ENCODE measurements at regions not wholly inside any gene's neighbourhood (a gene's known extent, or its start where the extent isn't known, plus 50 kb on each side); places are given as distances from the start of the nearest gene placed in this dataset.

DNA sequence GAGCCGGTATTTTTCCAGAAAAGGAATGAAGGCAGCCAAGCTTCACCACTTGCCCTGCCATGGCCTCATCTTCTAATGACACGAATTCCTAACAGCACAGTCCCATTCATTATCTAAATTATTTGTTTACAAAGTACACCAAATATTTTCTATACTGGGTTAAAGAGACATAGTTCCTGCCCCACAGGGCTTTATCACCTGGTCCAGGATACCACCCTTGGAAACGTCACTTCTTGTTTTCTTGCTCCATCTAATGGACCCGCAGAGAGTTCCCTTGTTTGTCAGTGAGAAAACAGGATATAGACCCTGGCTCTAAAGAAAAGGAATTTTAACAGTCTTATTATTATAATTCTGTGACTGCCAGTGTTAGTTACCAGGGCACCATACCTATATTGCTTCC is 1165.4 kb downstream of the GATA3 start:
- RAD21 ChIA-PET (ENCODE audit: unreplicated experiment): no interaction called here
- SMC1A ChIA-PET (ENCODE audit: uncharacterized antibody, unreplicated experiment): no interaction called here
- H3K4me2 ChIP-seq (ENCODE audit: control insufficient read depth, insufficient read depth): no peak overlapping the region
- H3K9me3 ChIP-seq (replicated peaks; ENCODE audit: control insufficient read depth, insufficient read depth, low read length): no peaks in the 10 kb centered on the region
- H3K4me3 ChIP-seq: no peak overlapping the region
- H3K36me3 ChIP-seq (ENCODE audit: control insufficient read depth in 2 of 2, insufficient read depth in 2 of 2, low read length in 1 of 2): no peaks in the 10 kb centered on the region
- no peaks in the 10 kb centered on the region for H3K27me3 ChIP-seq (replicated peaks in 1 of 2; ENCODE audit: control insufficient read depth in 2 of 2, insufficient read depth in 2 of 2, low read length in 1 of 2)
- no peak overlapping the region for H3K9ac ChIP-seq (ENCODE audit: control insufficient read depth, insufficient read depth, low read length)
- CTCF ChIA-PET: no interaction called here
- POLR2A ChIA-PET: no interaction called here
- H2AFZ ChIP-seq (ENCODE audit: control insufficient read depth, low read depth, low read length): no peak overlapping the region
- intact Hi-C loops (cut with micrococcal nuclease; ENCODE audit: unreplicated experiment) (no loop called here), in situ Hi-C loops (cut with MboI) (loop anchor here (10.0 to 25.0 kb wide), 2 partner anchors 1183 to 1695 kb away; no protein-coding TSS in a partner anchor)
- WGBS (ENCODE audit: insufficient coverage, insufficient replicate concordance, low lambda C conversion rate, missing lambda C conversion rate): 32% methylated on average over 4 of the region's 4 CpGs
- FAIRE-seq (no peak), DNase-seq (ENCODE audit: low read depth, low spot score) (no peak), ATAC-seq (no peak)
- TF ChIP-seq, protein P1, sequence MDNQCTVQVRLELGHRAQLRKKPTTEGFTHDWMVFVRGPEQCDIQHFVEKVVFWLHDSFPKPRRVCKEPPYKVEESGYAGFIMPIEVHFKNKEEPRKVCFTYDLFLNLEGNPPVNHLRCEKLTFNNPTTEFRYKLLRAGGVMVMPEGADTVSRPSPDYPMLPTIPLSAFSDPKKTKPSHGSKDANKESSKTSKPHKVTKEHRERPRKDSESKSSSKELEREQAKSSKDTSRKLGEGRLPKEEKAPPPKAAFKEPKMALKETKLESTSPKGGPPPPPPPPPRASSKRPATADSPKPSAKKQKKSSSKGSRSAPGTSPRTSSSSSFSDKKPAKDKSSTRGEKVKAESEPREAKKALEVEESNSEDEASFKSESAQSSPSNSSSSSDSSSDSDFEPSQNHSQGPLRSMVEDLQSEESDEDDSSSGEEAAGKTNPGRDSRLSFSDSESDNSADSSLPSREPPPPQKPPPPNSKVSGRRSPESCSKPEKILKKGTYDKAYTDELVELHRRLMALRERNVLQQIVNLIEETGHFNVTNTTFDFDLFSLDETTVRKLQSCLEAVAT (IDR thresholded peaks at IDR 0.05): no peak
- no peak for TF ChIP-seq SMARCA5 (IDR thresholded peaks at IDR 0.05)
- no TSS peak for BruUV-seq (replicated peaks)
- H4K20me1 ChIP-seq (ENCODE audit: control insufficient read depth, insufficient read depth): no peaks in the 10 kb centered on the region
- no peak overlapping the region for H3K27ac ChIP-seq (ENCODE audit: control insufficient read depth, insufficient read depth)
- H3K4me1 ChIP-seq (ENCODE audit: control insufficient read depth, insufficient read depth, low read length): no peaks in the 10 kb centered on the region
- no peaks in the 10 kb centered on the region for H3K79me2 ChIP-seq (ENCODE audit: control insufficient read depth, insufficient read depth, low read length)

DNA sequence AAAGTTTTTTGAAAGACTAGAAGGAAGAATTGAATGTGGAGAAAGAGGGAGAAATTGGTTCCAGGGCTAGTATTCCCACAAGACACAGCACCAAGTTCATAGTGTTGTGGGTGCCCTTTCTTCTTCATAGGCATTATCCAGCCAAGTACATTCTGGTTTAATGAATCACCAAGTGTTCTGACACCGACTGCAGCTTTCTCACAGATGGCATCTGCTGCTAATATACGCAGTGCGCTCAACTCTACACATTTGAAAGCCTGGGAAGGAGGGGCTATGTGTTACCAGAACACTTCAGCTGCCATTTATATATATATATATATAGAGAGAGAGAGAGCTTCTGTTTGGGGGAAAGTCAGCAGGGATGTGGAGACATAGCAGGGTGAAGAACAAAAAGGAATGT is 1168.4 kb downstream of the GATA3 start:
- no peaks in the 10 kb centered on the region for H3K79me2 ChIP-seq (ENCODE audit: control insufficient read depth, insufficient read depth, low read length)
- H3K27ac ChIP-seq (ENCODE audit: control insufficient read depth, insufficient read depth): no peak overlapping the region
- H2AFZ ChIP-seq (ENCODE audit: control insufficient read depth, low read depth, low read length): no peak overlapping the region
- WGBS (ENCODE audit: insufficient coverage, insufficient replicate concordance, low lambda C conversion rate, missing lambda C conversion rate): 44% methylated on average over 3 of the region's 3 CpGs
- intact Hi-C loops (cut with micrococcal nuclease; ENCODE audit: unreplicated experiment) (no loop called here), in situ Hi-C loops (cut with MboI) (loop anchor here (25.0 kb wide), 1 partner anchor 1186 kb away; no protein-coding TSS in a partner anchor)
- H3K9me3 ChIP-seq (replicated peaks; ENCODE audit: control insufficient read depth, insufficient read depth, low read length): no peaks in the 10 kb centered on the region
- H4K20me1 ChIP-seq (ENCODE audit: control insufficient read depth, insufficient read depth): no peaks in the 10 kb centered on the region
- ChIA-PET SMC1A (ENCODE audit: uncharacterized antibody, unreplicated experiment) (no interaction called here), RAD21 (ENCODE audit: unreplicated experiment) (no interaction called here), POLR2A (no interaction called here), CTCF (no interaction called here)
- DNase-seq (ENCODE audit: low read depth, low spot score): no peak
- no peaks in the 10 kb centered on the region for H3K4me1 ChIP-seq (ENCODE audit: control insufficient read depth, insufficient read depth, low read length)
- TF ChIP-seq, protein P1 (IDR thresholded peaks at IDR 0.05): no peak
- TF ChIP-seq, protein P2, sequence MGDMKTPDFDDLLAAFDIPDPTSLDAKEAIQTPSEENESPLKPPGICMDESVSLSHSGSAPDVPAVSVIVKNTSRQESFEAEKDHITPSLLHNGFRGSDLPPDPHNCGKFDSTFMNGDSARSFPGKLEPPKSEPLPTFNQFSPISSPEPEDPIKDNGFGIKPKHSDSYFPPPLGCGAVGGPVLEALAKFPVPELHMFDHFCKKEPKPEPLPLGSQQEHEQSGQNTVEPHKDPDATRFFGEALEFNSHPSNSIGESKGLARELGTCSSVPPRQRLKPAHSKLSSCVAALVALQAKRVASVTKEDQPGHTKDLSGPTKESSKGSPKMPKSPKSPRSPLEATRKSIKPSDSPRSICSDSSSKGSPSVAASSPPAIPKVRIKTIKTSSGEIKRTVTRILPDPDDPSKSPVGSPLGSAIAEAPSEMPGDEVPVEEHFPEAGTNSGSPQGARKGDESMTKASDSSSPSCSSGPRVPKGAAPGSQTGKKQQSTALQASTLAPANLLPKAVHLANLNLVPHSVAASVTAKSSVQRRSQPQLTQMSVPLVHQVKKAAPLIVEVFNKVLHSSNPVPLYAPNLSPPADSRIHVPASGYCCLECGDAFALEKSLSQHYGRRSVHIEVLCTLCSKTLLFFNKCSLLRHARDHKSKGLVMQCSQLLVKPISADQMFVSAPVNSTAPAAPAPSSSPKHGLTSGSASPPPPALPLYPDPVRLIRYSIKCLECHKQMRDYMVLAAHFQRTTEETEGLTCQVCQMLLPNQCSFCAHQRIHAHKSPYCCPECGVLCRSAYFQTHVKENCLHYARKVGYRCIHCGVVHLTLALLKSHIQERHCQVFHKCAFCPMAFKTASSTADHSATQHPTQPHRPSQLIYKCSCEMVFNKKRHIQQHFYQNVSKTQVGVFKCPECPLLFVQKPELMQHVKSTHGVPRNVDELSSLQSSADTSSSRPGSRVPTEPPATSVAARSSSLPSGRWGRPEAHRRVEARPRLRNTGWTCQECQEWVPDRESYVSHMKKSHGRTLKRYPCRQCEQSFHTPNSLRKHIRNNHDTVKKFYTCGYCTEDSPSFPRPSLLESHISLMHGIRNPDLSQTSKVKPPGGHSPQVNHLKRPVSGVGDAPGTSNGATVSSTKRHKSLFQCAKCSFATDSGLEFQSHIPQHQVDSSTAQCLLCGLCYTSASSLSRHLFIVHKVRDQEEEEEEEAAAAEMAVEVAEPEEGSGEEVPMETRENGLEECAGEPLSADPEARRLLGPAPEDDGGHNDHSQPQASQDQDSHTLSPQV (IDR thresholded peaks at IDR 0.05): no peak
- no peak for TF ChIP-seq MEF2B (IDR thresholded peaks at IDR 0.05; ENCODE audit: partially characterized antibody, poor library complexity, severe bottlenecking)
- TF ChIP-seq EED (IDR thresholded peaks at IDR 0.05; ENCODE audit: low read depth): no peak
- TF ChIP-seq SMAD5 (IDR thresholded peaks at IDR 0.05; ENCODE audit: low read depth): no peak
- TF ChIP-seq, protein P3, sequence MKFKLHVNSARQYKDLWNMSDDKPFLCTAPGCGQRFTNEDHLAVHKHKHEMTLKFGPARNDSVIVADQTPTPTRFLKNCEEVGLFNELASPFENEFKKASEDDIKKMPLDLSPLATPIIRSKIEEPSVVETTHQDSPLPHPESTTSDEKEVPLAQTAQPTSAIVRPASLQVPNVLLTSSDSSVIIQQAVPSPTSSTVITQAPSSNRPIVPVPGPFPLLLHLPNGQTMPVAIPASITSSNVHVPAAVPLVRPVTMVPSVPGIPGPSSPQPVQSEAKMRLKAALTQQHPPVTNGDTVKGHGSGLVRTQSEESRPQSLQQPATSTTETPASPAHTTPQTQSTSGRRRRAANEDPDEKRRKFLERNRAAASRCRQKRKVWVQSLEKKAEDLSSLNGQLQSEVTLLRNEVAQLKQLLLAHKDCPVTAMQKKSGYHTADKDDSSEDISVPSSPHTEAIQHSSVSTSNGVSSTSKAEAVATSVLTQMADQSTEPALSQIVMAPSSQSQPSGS (IDR thresholded peaks at IDR 0.05; ENCODE audit: low read length): no peak
- TF ChIP-seq MTA2 (IDR thresholded peaks at IDR 0.05; ENCODE audit: low read depth): no peak
- no peak for TF ChIP-seq POLR2A (IDR thresholded peaks at IDR 0.05; ENCODE audit: low read depth, low read length)
- no peak overlapping the region for H3K9ac ChIP-seq (ENCODE audit: control insufficient read depth, insufficient read depth, low read length)
- no peak for ATAC-seq
- H3K4me2 ChIP-seq (ENCODE audit: control insufficient read depth, insufficient read depth): no peak overlapping the region
- no peak overlapping the region for H3K4me3 ChIP-seq
- no peak for FAIRE-seq
- H3K36me3 ChIP-seq (ENCODE audit: control insufficient read depth in 2 of 2, insufficient read depth in 2 of 2, low read length in 1 of 2): no peaks in the 10 kb centered on the region
- BruUV-seq (replicated peaks): no TSS peak
- no peaks in the 10 kb centered on the region for H3K27me3 ChIP-seq (replicated peaks in 1 of 2; ENCODE audit: control insufficient read depth in 2 of 2, insufficient read depth in 2 of 2, low read length in 1 of 2)
